IPS DF 6.9 (cell line): ENCODE measurements at regions not wholly inside any gene's neighbourhood (a gene's known extent, or its start where the extent isn't known, plus 50 kb on each side); places are given as distances from the start of the nearest gene placed in this dataset.

Experiments used
- DNase-seq: peaks from one replicate; pipeline ENCODE4 v3.0.0-alpha.2; 2013; ENCODE audit warnings: low read depth, low spot score
- H3K27ac ChIP-seq: one replicate; pipeline ENCODE4 v1.5.1; 2013; ENCODE audit warnings: low read length, control low read depth
- H3K27me3 ChIP-seq: 2 replicates; pipeline ENCODE4 v1.6.1; 2013; ENCODE audit warnings: mild to moderate bottlenecking, low read length; ENCODE audit not compliant: control insufficient read depth, insufficient read depth
- H3K36me3 ChIP-seq: 2 replicates; pipeline ENCODE4 v1.6.1; 2013; ENCODE audit warnings: low read length; ENCODE audit not compliant: control insufficient read depth, insufficient read depth
- H3K4me1 ChIP-seq: 2 replicates; pipeline ENCODE4 v1.6.1; 2013; ENCODE audit warnings: low read length; ENCODE audit not compliant: control insufficient read depth, insufficient read depth
- H3K4me3 ChIP-seq: 2 replicates; pipeline ENCODE4 v1.5.1; 2013; ENCODE audit warnings: mild to moderate bottlenecking, low read length
- H3K9me3 ChIP-seq: 2 replicates; pipeline ENCODE4 v1.6.1; 2013; ENCODE audit warnings: low read length, inconsistent platforms; ENCODE audit not compliant: control insufficient read depth, insufficient read depth
- WGBS: extraction: QIAGEN DNeasy Blood & Tissue Kit; methylation state at CpG from one replicate; pipeline ENCODE4 v1.1.7; 2013; ENCODE audit warnings: mixed read lengths, missing lambda C conversion rate; ENCODE audit not compliant: insufficient read length, insufficient coverage; 5-methylcytosine and 5-hydroxymethylcytosine counted together

GRCh38 chr6:40015530-40015929 lies 81.3 kb upstream of the MOCS1 start:
- H3K4me1 ChIP-seq = no peaks in the 10 kb centered on the region
- H3K27ac ChIP-seq = no peak overlapping the region
- WGBS = no CpG with 5 or more reads among the region's 1 CpG
- no peak overlapping the region for H3K4me3 ChIP-seq
- no peaks in the 10 kb centered on the region for H3K9me3 ChIP-seq
- no peaks in the 10 kb centered on the region for H3K36me3 ChIP-seq
- no peaks in the 10 kb centered on the region for H3K27me3 ChIP-seq
- no peak for DNase-seq

DNA sequence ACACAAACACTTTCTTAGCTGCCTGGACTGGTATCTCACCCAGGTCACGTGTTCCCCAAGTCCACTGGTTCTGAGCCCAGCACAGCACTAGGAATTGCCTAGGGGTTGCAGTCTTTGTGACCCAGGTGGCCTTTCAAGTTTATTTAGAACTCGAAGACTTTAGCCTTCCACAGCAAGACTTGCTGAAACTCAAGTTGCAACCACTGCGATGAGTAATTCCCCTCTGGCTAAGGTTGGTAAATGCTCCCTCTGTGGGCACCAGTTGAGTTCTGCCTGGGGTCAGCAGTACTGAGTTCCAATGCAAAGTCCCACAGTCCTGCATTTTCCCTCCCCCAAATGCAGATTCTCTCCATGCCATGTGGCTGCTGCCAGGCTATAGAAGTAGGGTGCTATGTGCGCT lies 77.6 kb upstream of the MOCS1 start:
- no peak for DNase-seq
- WGBS = no CpG with 5 or more reads among the region's 4 CpGs

GRCh38 chr6:40000964-40001515 lies 66.8 kb upstream of the MOCS1 start:
- DNase-seq = no peak
- no CpG with 5 or more reads among the region's 4 CpGs for WGBS
- no peaks in the 10 kb centered on the region for H3K27me3 ChIP-seq
- H3K36me3 ChIP-seq = no peaks in the 10 kb centered on the region
- H3K4me1 ChIP-seq = no peaks in the 10 kb centered on the region
- H3K9me3 ChIP-seq = peaks cover 4% of the 10 kb centered on the region
- no peak overlapping the region for H3K4me3 ChIP-seq
- no peak overlapping the region for H3K27ac ChIP-seq

More for the DNA sequence above, 77.6 kb upstream of the MOCS1 start:
- H3K4me1 ChIP-seq = no peaks in the 10 kb centered on the region
- no peaks in the 10 kb centered on the region for H3K9me3 ChIP-seq
- no peak overlapping the region for H3K27ac ChIP-seq
- no peaks in the 10 kb centered on the region for H3K27me3 ChIP-seq
- no peaks in the 10 kb centered on the region for H3K36me3 ChIP-seq
- H3K4me3 ChIP-seq = no peak overlapping the region

GRCh38 chr6:39999006-39999867 lies 65.0 kb upstream of the MOCS1 start:
- H3K27me3 ChIP-seq = no peaks in the 10 kb centered on the region
- no peak overlapping the region for H3K4me3 ChIP-seq
- no peaks in the 10 kb centered on the region for H3K4me1 ChIP-seq
- no CpG with 5 or more reads among the region's 11 CpGs for WGBS
- DNase-seq = no peak
- H3K9me3 ChIP-seq = peaks cover 4% of the 10 kb centered on the region
- no peaks in the 10 kb centered on the region for H3K36me3 ChIP-seq
- H3K27ac ChIP-seq = no peak overlapping the region

DNA sequence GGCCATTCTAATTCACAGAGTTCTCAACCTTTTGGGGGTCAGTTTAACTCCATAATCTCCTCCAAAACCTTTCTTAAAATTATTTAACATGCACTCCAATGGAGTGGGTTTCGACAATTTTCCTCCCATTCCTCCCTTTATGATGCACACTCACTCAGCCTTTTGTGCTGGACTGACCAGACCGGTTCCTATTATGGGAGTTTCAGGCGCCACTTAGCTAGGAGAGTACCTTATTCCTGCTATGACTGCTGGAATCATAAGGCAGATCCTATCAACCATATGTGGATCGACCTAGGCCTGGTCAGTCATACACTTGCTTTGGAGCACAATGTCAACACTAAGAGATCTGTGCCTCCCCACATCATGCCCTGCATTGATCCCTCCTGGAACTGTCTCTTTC lies 63.9 kb upstream of the MOCS1 start:
- no peak overlapping the region for H3K4me3 ChIP-seq
- no peak for DNase-seq
- WGBS = no CpG with 5 or more reads among the region's 4 CpGs
- H3K36me3 ChIP-seq = no peaks in the 10 kb centered on the region
- H3K27me3 ChIP-seq = no peaks in the 10 kb centered on the region
- no peak overlapping the region for H3K27ac ChIP-seq
- no peaks in the 10 kb centered on the region for H3K4me1 ChIP-seq
- H3K9me3 ChIP-seq = peaks cover 2% of the 10 kb centered on the region; the same call in 1 of the 2 replicates

DNA sequence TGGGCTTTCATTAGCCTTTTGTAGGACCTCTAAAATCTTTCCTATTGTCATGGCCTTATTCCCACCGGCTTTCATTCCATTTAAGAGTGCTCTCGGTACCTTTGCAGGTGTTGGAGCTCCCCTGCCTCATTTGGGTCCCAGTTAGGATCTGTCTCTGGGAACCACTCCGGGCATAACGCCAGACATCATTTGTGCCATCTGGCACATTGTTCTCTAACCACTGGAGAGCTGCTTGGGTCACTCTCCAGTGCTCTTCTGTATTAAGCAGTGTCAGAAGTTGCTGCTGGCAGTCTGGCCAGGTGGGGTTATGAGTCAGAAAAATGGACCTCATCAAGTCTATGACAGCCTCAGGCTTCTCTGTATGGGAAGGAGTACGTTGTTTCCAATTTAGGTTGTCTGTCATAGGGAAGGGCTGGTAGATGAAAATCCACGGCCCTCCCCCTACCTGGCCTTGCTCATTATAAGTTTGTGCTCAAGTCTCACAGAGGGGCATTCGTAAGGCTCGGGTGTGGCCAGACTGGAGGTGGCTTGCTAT lies 62.9 kb upstream of the MOCS1 start:
- Histone ChIP-seq H3K27ac (no peak overlapping the region), H3K9me3 (peaks cover 3% of the 10 kb centered on the region), H3K4me3 (no peak overlapping the region), H3K27me3 (no peaks in the 10 kb centered on the region), H3K36me3 (no peaks in the 10 kb centered on the region), H3K4me1 (no peaks in the 10 kb centered on the region)
- WGBS = no CpG with 5 or more reads among the region's 8 CpGs
- no peak for DNase-seq

DNA sequence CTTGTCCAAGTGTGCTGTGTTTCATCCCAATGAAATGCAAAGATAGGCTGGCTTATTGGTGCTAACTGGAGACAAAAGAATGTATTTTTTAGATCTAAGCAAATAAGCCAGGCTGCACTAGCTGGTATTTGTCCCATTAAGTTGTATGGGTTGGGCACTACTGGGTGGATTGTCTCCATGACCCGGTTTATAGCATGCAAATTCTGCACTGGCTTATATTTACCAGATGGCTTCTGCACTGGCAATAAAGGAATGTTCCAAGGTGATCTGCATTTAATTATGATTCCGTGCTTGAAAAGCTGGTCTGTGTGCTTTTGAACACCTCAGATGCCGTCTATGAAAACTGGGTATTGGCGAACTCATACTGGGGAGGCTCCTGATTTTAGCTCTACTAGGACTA lies 61.4 kb upstream of the MOCS1 start:
- Histone ChIP-seq H3K27ac (no peak overlapping the region), H3K27me3 (no peaks in the 10 kb centered on the region), H3K36me3 (no peaks in the 10 kb centered on the region), H3K4me3 (no peak overlapping the region), H3K9me3 (peaks cover 3% of the 10 kb centered on the region), H3K4me1 (no peaks in the 10 kb centered on the region)
- no peak for DNase-seq
- no CpG with 5 or more reads among the region's 4 CpGs for WGBS

- H3K4me3 ChIP-seq = no peak overlapping the region
- H3K4me1 ChIP-seq = no peaks in the 10 kb centered on the region
- peaks cover 1% of the 10 kb centered on the region; the same call in 1 of the 2 replicates for H3K9me3 ChIP-seq
- no peaks in the 10 kb centered on the region for H3K36me3 ChIP-seq
- no peak overlapping the region for H3K27ac ChIP-seq
- DNase-seq = no peak
- no CpG with 5 or more reads among the region's 7 CpGs for WGBS
- H3K27me3 ChIP-seq = no peaks in the 10 kb centered on the region
These were observed 58.8 kb upstream of the MOCS1 start for GRCh38 chr6:39992861-39993622.
